ENCODE measurements at regions not wholly inside any gene's neighbourhood (a gene's known extent, or its start where the extent isn't known, plus 50 kb on each side); places are given as distances from the start of the nearest gene placed in this dataset.

GRCh38 chr4:62661821-62662220, 1461.7 kb downstream of the ADGRL3 start:
- no peak for TF ChIP-seq POLR2A (IDR thresholded peaks at IDR 0.05; ENCODE audit: low read length)
- TF ChIP-seq GATA1 (IDR thresholded peaks at IDR 0.05; ENCODE audit: low read depth, low read length) = no peak

Data from erythroblast (primary cell).